ENCODE measurements at regions not wholly inside any gene's neighbourhood (a gene's known extent, or its start where the extent isn't known, plus 50 kb on each side); places are given as distances from the start of the nearest gene placed in this dataset.

- TF ChIP-seq HMGXB4 (CRISPR knock-in tag; IDR thresholded peaks at IDR 0.05): no peak
- TF ChIP-seq USF1 (CRISPR knock-in tag; IDR thresholded peaks at IDR 0.05): no peak
- TF ChIP-seq AR (CRISPR knock-in tag; IDR thresholded peaks at IDR 0.05): no peak
- TF ChIP-seq CBFB (CRISPR knock-in tag; IDR thresholded peaks at IDR 0.05; ENCODE audit: low read depth): no peak
- no peak for TF ChIP-seq MXD4 (CRISPR knock-in tag; IDR thresholded peaks at IDR 0.05; ENCODE audit: borderline replicate concordance)
- TF ChIP-seq TCF7 (CRISPR knock-in tag; IDR thresholded peaks at IDR 0.05; ENCODE audit: low read depth): no peak
- TF ChIP-seq ETV6 (CRISPR knock-in tag; IDR thresholded peaks at IDR 0.05): no peak
- no peak for TF ChIP-seq CTCF (IDR thresholded peaks at IDR 0.05)
- TF ChIP-seq MAX (CRISPR knock-in tag; IDR thresholded peaks at IDR 0.05): no peak
- no peak for TF ChIP-seq HMGA2 (CRISPR knock-in tag; IDR thresholded peaks at IDR 0.05)
- no peak for TF ChIP-seq NR3C1 (CRISPR knock-in tag; conservative IDR thresholded peaks at IDR 0.05; ENCODE audit: low read depth)
- no peak for TF ChIP-seq ZNF416 (CRISPR knock-in tag; IDR thresholded peaks at IDR 0.05)
These were observed 105.8 kb downstream of the AVPR1A start for GRCh38 chr12:63045020-63045860.
